Activated naive CD4-positive, alpha-beta T cell treated with Interleukin-2 at 50 U/mL for 16 hours (primary cell): ENCODE measurements at regions not wholly inside any gene's neighbourhood (a gene's known extent, or its start where the extent isn't known, plus 50 kb on each side); places are given as distances from the start of the nearest gene placed in this dataset.

ENCODE experiments used
- DNase-seq: peaks from one replicate; pipeline ENCODE4 v3.0.0-alpha.2; 2020

DNA sequence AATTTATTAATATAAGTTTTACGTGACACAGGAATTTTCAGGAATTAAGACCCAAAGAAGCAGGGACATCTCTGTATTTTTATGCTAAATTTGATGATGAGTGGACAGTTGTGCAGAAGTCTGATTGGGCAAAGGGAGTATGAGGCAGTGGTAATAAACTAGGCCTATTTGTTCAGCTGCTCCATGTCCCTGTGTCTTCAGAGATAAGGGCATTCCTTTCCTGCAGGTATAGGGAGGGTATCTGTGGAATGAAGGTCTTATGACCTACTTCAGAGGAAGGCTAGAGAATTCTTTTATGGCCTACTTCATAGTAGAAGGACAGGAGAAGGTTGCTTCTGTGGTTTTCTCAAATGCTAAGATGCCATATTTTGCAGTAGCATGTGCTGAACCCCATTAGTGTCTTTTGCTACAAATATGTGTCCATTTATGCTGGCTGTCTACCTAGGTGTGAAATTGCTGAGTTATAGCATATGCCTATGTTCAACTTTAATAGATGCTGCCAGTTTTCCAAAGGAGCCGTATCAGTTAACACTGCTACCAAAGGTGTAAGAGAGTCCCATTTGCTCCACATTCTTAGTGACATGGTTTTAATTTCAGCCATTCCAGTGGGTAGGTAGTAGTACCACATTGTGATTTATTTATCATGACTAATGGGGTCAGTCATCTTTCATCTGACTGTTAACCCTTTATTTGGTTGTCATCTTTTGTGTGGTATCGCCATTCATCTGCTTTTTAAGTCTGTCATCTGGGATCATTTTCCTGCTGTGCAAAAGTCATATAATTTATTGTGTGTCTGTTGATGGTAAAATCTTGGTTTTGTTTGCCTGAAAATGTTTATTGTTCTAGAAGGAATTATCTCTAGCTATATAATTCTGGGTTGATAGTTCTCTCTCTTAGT, 410.7 kb upstream of the RGS6 start:
- no peak for DNase-seq

DNA sequence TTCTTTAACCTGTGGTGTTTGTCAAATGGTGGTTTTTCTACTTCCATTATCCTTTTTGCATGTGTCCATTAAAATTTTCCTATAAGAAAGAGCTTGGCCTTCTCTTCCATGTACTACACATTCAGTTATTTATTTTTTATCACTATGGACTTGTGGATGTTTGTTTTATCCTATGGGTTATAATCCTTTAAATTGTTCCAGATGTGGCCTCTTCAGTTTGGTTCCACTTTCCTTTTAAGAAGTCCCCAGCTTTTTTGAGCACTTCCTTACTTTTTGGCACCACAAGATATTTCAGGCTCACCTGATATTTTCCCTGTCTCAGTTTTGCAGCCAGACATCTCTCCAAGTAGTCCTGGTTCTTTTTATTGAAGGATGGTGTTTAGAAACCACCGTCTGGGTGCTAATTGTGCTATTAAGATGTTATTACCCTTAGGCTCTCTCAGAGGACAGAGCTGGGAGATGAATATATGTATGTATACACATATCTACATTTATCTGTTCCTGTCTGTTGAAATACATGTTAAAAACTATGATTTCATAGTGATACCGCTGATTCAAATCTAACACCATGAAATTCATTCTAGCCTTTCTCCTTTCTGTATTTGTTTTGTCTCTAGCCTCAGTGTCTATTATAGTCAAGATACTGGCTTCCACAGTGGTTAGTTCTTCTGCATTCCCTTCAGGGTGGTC, 408.5 kb upstream of the RGS6 start:
- DNase-seq: no peak

DNA sequence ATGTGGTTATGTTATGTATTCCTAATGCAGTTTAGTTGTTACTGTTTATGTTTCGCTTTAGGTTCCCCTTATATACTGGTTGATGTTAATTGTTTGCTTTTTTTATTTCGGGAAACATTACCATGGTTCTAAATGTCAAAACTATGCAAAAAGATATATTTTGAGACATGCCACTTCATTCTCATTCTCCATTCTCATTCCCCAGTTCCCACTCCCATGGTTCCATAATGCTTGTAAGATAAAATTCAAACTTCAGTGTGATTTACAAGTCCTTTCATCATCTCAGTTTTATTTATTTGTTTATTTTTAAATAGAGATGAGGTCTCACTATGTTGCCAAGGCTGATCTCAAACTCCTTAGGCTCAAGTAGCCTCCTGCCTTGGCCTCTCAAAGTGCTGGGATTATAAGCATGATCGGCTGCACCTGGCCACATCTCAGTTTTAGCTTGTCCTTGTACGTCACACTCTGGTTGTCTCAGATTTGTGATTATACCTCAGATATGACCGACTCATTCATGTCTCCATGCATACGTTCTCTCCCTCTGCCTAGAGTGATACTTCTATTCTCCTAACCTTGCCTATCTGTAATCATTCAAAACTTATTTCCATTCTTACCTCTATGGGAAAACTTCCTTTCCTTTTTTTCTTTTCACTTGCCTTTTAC, 407.8 kb upstream of the RGS6 start:
- DNase-seq: no peak

DNA sequence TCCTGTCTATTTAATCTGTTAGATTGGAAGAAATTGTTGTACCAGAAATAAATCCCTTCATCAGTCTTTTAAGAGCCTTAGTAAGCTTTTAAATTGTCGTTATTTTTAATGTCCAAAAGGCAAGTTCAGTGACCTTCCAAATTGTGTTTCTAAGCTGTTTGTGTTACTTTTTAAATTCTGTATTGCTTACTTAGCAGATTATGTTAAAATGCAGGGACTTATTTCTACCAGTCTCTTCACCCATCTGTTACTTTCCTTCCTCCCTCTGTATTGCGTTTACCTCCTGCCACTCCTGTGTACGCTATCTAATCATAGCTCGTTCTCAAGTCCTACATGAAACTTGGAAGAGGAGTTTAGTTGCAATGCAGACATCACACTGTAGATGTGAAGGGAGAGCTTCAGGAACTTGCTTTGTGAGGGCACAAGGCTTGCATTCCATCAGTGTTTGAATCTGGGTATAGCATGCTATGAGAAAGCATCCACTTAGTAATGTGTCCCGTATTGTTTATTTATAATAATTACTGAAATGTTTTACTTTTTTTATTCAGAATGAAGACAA, 406.5 kb upstream of the RGS6 start:
- DNase-seq: no peak

DNA sequence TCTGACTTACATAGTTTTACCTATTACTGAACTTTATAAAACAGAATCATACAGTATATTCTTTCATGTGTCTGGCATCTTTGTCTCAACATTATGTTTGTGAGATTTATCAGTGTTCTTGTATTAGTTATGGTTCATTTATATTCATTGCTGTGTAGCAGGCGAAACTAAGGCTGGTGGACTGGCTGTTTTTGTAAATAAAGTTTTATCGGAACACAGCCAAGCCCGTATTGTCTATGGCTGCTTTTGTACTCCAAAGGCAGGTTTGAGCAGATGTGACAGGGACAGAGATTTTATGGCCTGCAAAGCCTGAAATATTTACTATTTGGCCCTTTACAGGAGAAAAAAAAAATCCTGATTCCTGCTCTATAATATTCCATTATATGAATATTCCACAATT, 405.8 kb upstream of the RGS6 start:
- no peak for DNase-seq

DNA sequence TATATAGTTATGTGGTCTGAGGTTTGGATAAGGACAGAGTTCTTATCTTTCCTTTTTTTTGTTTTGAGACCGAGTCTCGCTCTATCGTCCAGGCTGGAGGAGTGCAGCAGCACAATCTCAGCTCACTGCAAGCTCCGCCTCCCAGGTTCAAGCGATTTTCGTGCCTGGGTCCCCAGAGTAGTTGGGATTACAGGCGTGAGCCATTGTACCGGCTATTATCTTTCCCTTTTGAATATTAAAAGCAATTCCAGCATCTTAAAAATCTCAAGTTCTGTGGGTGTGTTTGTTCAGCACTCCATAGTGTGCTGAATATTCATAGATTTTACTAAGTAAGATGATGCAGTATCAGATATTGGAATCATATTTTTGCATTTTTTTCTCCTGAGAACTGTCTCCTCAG, 404.4 kb upstream of the RGS6 start:
- DNase-seq: no peak

DNA sequence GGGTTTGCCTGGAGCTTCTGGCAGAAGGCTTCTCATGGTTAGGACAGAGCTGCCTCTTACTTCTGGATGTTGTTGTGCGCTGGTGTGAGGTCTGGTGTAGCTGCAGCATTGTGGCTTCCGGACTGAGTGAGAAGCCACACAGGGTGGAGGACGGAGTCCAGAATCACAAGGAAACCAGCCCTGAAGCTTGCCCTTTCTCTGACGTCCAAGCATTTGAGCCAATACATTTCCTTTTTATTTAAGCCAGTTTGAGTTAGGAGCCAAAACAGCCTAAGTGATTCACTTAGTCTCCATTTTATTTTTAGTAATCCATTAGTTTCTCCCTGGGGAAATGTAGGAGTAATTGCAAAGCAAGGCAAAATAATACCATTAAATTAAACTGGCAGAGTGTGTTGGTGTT, 402.4 kb upstream of the RGS6 start:
- no peak for DNase-seq

DNA sequence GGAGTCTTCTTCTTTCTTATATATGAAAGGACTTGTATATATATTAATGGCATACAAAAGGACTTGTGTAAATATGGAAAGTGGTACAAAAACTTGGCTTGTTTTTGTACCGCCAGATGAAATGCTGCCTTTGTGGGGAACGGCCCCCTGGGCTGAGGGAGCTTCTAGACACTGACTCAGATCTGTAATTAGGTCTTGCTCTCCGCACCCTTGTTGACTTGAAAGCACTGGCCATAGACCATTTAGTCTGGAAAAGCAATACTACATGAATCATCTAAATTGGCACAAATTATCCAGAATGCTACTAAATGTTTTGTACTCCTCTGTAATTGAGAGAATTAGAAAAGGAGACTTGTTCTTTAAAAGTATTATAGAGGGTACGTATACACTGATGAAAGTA, 399.9 kb upstream of the RGS6 start:
- DNase-seq: no peak

DNA sequence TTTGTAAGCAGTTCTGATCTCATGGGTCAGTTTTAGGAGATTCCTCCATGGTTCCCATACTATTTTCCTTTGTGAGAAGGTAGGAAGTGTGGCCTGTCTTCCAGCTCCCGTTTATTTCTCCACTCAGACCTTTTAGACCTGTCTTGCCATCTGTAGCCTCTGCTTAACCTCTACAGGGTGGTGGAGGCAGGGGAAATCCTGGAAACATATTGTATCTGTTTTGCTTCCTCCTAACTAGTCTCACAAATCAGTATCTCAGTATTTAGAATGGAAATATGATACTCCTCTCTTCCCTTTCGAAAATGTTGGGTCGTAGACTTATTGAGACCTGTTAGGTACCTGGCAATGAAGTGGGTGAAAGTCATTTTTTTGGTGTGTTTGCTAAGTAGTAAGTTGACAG, 399.4 kb upstream of the RGS6 start:
- no peak for DNase-seq

DNA sequence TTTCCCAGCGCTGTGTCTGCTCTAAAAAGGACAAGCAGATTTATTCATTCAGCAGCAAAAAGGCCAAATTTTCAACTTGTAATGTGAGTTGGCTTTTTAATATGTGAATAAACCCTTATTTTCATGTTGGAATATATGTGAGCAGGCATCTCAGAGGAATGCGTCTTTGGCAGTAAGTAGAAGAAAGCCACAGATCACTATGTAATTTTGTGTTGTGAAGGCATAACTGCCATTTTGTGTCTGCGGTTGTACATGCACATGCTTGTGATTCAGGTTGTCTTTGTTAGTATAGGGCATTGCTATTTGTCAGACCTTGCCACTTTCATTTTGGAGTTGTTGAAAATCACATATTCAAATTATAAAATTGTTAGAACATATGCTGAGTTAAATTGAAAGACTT, 398.8 kb upstream of the RGS6 start:
- DNase-seq: no peak

DNA sequence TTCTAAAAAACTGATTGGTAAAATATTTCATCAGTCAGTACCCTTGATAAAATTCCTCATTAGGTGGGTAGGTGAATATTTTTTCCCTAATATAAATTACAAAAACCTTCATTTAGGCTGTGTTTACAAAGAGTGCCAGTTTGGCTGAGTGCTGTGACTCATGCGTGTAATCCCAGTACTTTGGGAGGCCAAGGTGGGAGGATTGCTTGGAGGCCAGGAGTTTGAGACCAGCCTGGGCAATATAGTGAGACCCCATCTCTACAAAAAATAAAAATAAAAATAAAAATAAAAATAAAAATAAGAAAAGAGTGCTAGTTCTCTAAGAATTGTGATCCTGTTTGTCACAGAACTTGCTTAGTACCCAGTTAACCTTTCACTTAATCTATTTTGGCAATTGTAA, 398.4 kb upstream of the RGS6 start:
- DNase-seq: no peak

DNA sequence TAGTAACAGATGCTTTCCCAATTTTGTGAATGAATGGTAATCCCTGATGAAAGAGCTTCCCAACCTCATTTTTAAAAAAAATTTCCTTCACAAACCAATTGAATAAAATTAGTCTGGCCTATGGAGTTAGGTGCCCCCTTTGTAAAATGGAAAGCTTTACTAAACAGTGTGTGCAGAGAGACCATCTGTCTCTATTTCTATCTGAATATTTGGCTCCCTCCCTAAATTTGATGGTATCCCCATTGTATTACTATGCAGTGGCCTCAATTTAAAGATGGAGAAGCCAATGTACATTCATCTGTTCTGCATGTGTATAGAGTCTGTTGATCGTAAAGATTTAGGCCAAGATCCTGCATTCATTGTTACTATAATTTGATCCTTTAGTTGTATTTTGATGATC, 397.7 kb upstream of the RGS6 start:
- DNase-seq: no peak

DNA sequence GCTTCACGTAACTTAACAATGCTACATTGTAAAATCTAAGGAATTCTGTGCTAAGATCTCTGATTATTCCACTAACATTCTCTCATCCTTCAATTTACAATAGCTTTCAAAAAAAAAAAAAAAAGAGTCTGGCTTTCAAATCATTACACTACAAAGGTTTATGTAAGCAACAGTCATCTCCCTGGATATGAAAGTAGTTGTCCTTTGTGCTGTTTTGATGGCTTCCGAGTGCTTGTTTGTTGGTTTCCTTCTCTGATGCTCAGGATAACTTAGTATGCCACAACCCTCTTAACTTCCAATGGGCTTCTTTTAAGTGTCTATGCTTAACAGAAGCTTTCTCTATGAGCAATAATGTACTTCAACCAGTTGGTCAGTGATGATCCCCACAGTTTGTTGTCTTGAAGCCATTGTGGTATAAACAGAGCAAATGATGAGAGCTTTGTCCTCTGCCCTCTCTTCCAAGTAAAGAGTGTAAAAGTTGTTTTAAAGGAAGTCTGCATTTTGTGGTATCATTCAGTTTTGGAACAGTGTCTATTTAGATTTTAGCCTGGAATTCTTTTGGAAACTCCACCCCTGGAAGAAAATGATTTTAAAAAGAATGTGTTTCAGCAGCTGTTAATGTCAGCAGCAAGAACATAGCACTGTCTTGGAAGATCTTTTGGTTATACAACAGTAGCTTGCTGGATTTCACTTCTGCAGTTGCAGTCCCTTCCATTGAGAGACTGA, 396.1 kb upstream of the RGS6 start:
- DNase-seq: no peak

DNA sequence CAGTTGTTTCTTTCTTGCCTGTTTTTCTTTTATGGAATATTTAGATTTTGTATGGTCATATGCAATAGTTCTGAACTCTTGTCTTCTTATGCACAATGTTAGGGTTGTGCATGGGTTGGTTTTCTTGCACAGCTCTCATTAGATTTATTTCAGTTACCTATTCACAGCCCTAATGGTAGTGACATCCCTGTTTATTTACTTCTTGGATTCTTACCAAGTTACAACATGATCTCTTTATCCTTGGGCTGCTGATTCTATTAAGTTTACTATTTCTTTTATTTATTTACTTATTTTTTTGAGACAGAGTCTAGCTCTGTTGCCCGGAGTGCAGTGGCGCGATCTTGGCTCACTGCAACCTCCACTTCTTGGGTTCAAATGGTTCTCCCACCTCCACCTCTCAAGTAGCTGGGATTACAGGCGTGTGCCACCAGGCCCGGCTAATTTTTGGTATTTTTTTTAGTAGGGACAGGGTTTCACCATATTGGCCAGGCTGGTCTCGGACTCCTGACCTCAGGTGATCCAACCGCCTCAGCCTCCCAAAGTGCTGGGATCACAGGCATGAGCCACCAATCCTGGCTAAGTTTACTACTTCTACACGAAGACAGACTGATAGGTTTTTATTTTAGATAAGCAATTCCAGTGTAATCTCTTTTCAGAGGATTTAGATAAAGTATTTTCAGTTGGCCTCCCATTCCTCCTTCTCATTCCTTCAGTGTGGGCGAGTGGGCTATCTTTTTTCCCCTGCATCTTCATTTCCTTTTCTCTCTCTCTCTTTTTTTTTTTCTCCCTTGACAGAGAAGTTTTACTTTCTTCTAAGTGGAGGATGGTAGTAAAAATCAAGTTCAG, 395.1 kb upstream of the RGS6 start:
- DNase-seq: no peak

DNA sequence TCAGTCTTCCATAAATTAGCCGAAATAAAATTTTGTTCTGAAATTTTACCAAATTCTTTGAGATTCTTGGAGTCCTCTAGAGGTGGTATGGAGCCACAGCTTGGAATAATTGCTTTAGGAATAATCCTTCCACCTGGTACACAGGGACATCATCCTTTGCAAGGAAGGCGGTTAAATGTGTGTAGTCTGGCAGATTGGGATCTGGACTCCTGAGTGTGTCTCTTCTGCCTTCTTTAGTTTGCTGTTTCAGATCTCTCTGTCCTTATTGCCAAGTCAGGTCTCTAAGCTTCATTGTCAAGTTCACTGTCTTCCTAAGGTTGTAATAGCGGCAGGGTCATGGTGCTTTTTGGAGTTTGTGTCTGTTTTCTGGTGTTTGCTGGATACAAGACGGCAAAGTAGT, 393.9 kb upstream of the RGS6 start:
- no peak for DNase-seq

DNA sequence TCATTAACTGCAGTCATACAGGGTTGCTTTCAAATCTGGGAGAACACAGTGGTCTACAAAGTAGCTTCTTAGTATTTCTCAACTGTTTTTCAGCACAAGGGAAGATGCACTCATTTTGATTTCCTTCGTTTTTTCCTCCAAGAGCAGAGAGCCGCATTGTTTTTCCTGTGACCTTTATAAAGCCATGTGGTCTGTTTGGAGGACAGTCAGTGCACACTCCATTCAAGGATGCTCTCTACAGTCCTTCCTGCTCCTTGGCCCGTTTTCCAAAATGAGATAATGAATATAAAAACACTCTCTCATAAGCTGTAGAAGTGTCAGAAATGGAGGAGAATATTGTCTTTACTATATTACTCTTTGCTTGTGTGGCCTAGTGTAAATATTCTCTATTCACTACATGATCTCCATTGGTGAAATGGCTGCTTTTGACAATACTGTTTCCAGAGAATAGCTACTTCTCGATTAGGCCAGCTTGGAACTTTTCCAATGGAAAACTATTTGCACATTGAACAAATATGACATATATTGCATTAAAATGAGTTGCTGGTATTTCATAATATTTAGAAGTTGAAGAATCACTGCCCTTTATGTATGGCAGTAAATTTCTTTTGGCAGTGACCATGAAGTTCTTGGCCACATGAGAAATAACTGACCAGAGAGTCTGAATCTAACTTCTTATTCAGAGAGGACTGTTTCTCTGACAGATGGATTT, 393.1 kb upstream of the RGS6 start:
- DNase-seq: no peak

DNA sequence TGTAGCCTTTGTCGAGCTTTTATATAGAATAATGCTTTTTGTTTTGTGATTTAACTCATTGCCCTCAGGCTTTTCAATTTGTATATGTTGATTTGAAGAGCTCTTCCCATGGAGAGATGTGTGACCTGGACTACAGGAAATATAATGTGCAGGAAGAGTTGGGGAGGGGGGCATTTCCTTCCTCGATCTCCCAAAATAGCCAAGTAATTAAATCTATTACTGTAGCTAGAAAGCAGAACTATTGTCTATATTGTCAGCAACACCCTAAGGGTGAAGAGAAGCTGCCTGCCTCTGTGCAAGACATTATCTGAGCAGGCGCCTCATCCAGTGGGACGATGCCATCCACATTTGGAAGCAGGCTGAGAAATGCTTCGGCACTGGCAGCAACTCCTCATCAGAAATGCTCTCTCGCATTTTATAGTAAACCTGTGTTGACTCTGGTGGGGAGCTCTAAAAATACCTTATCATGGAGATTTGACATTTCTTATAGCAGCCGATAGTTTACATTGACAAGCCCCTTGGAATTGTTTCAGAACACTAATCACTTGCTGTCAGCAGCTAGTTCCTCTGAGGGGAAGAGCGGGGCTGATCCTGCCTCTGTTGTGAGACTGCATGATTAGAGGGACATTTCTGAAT, 392.5 kb upstream of the RGS6 start:
- DNase-seq: no peak

DNA sequence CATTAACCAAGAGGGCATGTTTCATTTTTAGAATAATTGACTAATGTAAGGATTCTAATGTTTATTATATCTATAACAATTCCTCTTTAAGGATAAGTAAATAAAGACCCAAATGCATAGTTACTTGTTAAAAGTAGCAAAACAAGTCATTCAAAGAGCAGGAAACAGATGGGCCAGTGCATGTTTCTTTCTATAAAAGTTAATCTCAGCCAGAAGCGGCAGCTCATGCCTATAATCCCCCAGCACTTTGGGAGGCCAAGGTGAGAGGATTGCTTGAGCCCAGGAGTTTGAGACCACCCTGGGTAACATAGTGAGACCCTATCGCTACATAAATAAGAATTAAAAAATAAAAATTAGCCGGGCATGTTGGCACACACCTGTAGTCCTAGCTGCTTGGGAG, 391.0 kb upstream of the RGS6 start:
- no peak for DNase-seq

DNA sequence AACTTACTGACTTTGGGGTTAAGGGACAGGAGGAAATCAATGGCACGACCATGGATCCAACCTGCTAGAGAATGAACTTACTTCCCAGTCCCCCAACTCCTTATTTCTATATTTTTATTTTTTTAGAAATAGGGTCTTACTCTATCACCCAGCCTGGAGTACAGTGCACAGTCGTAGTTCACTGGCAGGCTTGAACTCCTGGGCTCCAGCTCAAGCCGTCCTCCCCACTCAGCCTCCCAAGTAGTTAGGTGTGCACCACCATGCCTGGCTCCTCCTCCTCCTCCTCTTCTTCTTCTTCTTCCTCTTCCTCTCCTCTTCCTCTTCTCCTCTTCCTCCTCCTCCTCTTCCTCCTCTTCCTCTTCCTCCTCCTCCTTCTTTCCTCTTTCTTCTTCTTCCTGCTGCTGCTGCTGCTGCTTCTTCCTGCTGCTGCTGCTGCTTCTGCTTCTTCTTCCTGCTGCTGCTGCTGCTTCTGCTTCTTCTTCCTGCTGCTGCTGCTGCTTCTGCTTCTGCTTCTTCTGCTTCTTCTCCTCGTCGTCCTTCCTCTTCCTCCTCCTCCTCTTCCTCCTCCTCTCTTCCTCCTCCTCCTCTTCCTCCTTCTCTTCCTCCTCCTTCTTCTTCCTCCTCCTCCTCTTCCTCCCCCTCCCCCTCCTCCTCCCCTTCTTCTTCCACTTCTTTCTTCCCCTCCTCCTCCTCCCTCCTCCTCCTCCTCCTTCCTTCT, 390.1 kb upstream of the RGS6 start:
- DNase-seq: no peak

DNA sequence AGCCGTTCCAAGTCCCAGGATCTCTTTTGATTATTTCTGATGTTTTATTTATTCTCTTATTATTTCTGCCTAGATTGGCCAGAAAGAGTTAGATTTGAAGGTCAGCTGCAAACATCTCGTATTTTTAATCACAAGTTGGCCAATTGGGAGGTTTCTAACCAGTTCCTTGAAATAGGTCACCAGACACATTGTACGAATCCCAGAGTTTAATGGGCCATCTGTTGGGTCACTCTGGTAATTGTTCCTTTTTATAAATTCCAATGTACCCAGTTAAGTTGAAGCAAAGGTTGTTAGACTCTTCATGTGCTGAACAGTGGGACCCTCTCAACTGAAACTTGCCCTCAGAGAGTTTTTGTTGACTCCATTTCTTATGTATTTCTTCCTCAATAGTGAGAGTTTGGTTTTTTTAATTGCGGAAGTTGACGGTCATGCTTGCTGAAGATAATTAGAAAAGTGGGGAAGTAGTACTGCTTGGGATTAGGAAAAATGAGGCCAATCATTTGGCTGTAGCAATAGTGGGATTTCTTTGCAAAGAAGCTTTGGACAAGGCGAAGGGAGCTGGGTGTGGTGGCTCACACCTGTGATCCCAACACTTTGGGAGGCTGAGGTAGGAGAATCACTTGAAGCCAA, 382.7 kb upstream of the RGS6 start:
- no peak for DNase-seq
